Activated T-helper 2 cell treated with anti-CD3 and anti-CD28 coated beads, Interferon-gamma antibody, Interleukin-2, Interleukin-4, amounts not matched to agents 10 μg/mL and 5 μg/mL and 100 μg/mL, durations not matched to agents 14 hours and 24 hours and 36 hours (primary cell): ENCODE measurements at regions not wholly inside any gene's neighbourhood (a gene's known extent, or its start where the extent isn't known, plus 50 kb on each side); places are given as distances from the start of the nearest gene placed in this dataset.

Experiments
- DNase-seq: peaks from one replicate; pipeline ENCODE4 v3.0.0; 2021; ENCODE audit warnings: low spot score
- H3K27ac Mint-ChIP-seq: one replicate; pipeline ENCODE4 v1.8.0; 2021; ENCODE audit warnings: mixed read lengths
- H3K27me3 Mint-ChIP-seq: one replicate; pipeline ENCODE4 v1.8.0; 2021; ENCODE audit warnings: low read depth, mixed read lengths
- H3K36me3 Mint-ChIP-seq: one replicate; pipeline ENCODE4 v1.8.0; 2021; ENCODE audit warnings: low read depth, mixed read lengths
- H3K4me1 Mint-ChIP-seq: one replicate; pipeline ENCODE4 v1.8.0; 2021; ENCODE audit warnings: low read depth, mixed read lengths
- H3K4me3 Mint-ChIP-seq: one replicate; pipeline ENCODE4 v1.8.0; 2021; ENCODE audit warnings: low read depth, mild to moderate bottlenecking, moderate library complexity, mixed read lengths
- H3K9me3 Mint-ChIP-seq: one replicate; pipeline ENCODE4 v1.8.0; 2021; ENCODE audit warnings: mixed read lengths
- intact Hi-C: fragments of 100-400 bp; cut with micrococcal nuclease; formaldehyde crosslinking; loops from one replicate; pipeline ENCODE4 v1.15.1; 2023

GRCh38 chr2:33775306-33775705 is 176.2 kb upstream of the FAM98A start:
- DNase-seq = no peak
- H3K9me3 Mint-ChIP-seq = no peaks in the 10 kb centered on the region
- no peaks in the 10 kb centered on the region for H3K36me3 Mint-ChIP-seq
- H3K27me3 Mint-ChIP-seq = no peaks in the 10 kb centered on the region
- H3K4me1 Mint-ChIP-seq = no peaks in the 10 kb centered on the region
- intact Hi-C loops = no loop called here
- H3K27ac Mint-ChIP-seq = no peak overlapping the region
- H3K4me3 Mint-ChIP-seq = no peak overlapping the region

GRCh38 chr2:33770023-33770422 is 170.9 kb upstream of the FAM98A start:
- Mint-ChIP-seq H3K9me3 (no peaks in the 10 kb centered on the region), H3K36me3 (no peaks in the 10 kb centered on the region), H3K4me3 (no peak overlapping the region), H3K27me3 (no peaks in the 10 kb centered on the region), H3K27ac (no peak overlapping the region), H3K4me1 (no peaks in the 10 kb centered on the region)
- intact Hi-C loops = no loop called here
- DNase-seq = no peak

GRCh38 chr2:33766175-33766574 is 167.1 kb upstream of the FAM98A start:
- Mint-ChIP-seq H3K27me3 (no peaks in the 10 kb centered on the region), H3K4me3 (no peak overlapping the region), H3K9me3 (no peaks in the 10 kb centered on the region), H3K4me1 (no peaks in the 10 kb centered on the region), H3K27ac (no peak overlapping the region), H3K36me3 (no peaks in the 10 kb centered on the region)
- DNase-seq = no peak
- intact Hi-C loops = no loop called here

- no peak overlapping the region for H3K27ac Mint-ChIP-seq
- intact Hi-C loops = no loop called here
Measured at GRCh38 chr2:33765122-33765521, 166.0 kb upstream of the FAM98A start.

GRCh38 chr2:33764551-33764950 is 165.5 kb upstream of the FAM98A start:
- Mint-ChIP-seq H3K27me3 (no peaks in the 10 kb centered on the region), H3K27ac (no peak overlapping the region), H3K4me3 (no peak overlapping the region), H3K4me1 (no peaks in the 10 kb centered on the region), H3K9me3 (no peaks in the 10 kb centered on the region), H3K36me3 (no peaks in the 10 kb centered on the region)
- intact Hi-C loops = no loop called here
- no peak for DNase-seq

More at GRCh38 chr2:33765122-33765521, 166.0 kb upstream of the FAM98A start:
- Mint-ChIP-seq H3K36me3 (no peaks in the 10 kb centered on the region), H3K4me3 (no peak overlapping the region), H3K4me1 (no peaks in the 10 kb centered on the region), H3K9me3 (no peaks in the 10 kb centered on the region), H3K27me3 (no peaks in the 10 kb centered on the region)
- DNase-seq = no peak

- Mint-ChIP-seq H3K4me1 (no peaks in the 10 kb centered on the region), H3K27me3 (no peaks in the 10 kb centered on the region), H3K27ac (no peak overlapping the region), H3K36me3 (no peaks in the 10 kb centered on the region), H3K9me3 (no peaks in the 10 kb centered on the region), H3K4me3 (no peak overlapping the region)
- no peak for DNase-seq
- intact Hi-C loops = no loop called here
Measured at GRCh38 chr2:33763671-33764310, 164.7 kb upstream of the FAM98A start.

- no peaks in the 10 kb centered on the region for H3K36me3 Mint-ChIP-seq
- H3K4me1 Mint-ChIP-seq = no peaks in the 10 kb centered on the region
- H3K4me3 Mint-ChIP-seq = no peak overlapping the region
- no peaks in the 10 kb centered on the region for H3K9me3 Mint-ChIP-seq
- no peaks in the 10 kb centered on the region for H3K27me3 Mint-ChIP-seq
- no peak for DNase-seq
- no peak overlapping the region for H3K27ac Mint-ChIP-seq
- intact Hi-C loops = no loop called here
Measured at GRCh38 chr2:33762636-33763035, 163.5 kb upstream of the FAM98A start.

- intact Hi-C loops = no loop called here
- H3K4me1 Mint-ChIP-seq = no peaks in the 10 kb centered on the region
Measured at GRCh38 chr2:33746208-33746800, 147.2 kb upstream of the FAM98A start.

GRCh38 chr2:33735096-33735495 is 136.0 kb upstream of the FAM98A start:
- DNase-seq = no peak
- intact Hi-C loops = no loop called here
- Mint-ChIP-seq H3K4me3 (no peak overlapping the region), H3K4me1 (no peaks in the 10 kb centered on the region), H3K27ac (no peak overlapping the region), H3K9me3 (no peaks in the 10 kb centered on the region), H3K36me3 (no peaks in the 10 kb centered on the region), H3K27me3 (no peaks in the 10 kb centered on the region)

More at GRCh38 chr2:33746208-33746800, 147.2 kb upstream of the FAM98A start:
- H3K27ac Mint-ChIP-seq = no peak overlapping the region
- no peak overlapping the region for H3K4me3 Mint-ChIP-seq
- DNase-seq = no peak
- H3K36me3 Mint-ChIP-seq = no peaks in the 10 kb centered on the region
- H3K27me3 Mint-ChIP-seq = no peaks in the 10 kb centered on the region
- H3K9me3 Mint-ChIP-seq = peaks cover 4% of the 10 kb centered on the region

- intact Hi-C loops = no loop called here
- Mint-ChIP-seq H3K36me3 (no peaks in the 10 kb centered on the region), H3K27ac (no peak overlapping the region), H3K27me3 (no peaks in the 10 kb centered on the region), H3K4me3 (no peak overlapping the region), H3K4me1 (no peaks in the 10 kb centered on the region), H3K9me3 (no peaks in the 10 kb centered on the region)
- no peak for DNase-seq
Measured at GRCh38 chr2:33730804-33731203, 131.7 kb upstream of the FAM98A start.

- Mint-ChIP-seq H3K27ac (no peak overlapping the region), H3K4me1 (no peaks in the 10 kb centered on the region), H3K36me3 (no peaks in the 10 kb centered on the region), H3K9me3 (no peaks in the 10 kb centered on the region), H3K4me3 (no peak overlapping the region), H3K27me3 (no peaks in the 10 kb centered on the region)
- no peak for DNase-seq
- intact Hi-C loops = no loop called here
Measured at GRCh38 chr2:33730193-33730592, 131.1 kb upstream of the FAM98A start.

GRCh38 chr2:33729353-33729752 is 130.3 kb upstream of the FAM98A start:
- intact Hi-C loops = no loop called here
- Mint-ChIP-seq H3K4me1 (no peaks in the 10 kb centered on the region), H3K4me3 (no peak overlapping the region), H3K27ac (no peak overlapping the region), H3K36me3 (no peaks in the 10 kb centered on the region), H3K9me3 (no peaks in the 10 kb centered on the region), H3K27me3 (no peaks in the 10 kb centered on the region)
- DNase-seq = no peak

GRCh38 chr2:33728106-33728505 is 129.0 kb upstream of the FAM98A start:
- DNase-seq = no peak
- Mint-ChIP-seq H3K4me3 (no peak overlapping the region), H3K9me3 (no peaks in the 10 kb centered on the region), H3K27me3 (no peaks in the 10 kb centered on the region), H3K36me3 (no peaks in the 10 kb centered on the region), H3K4me1 (no peaks in the 10 kb centered on the region), H3K27ac (no peak overlapping the region)
- intact Hi-C loops = no loop called here
